Activated CD8-positive, alpha-beta memory T cell treated with anti-CD3 and anti-CD28 coated beads for 4 hours (primary cell): ENCODE measurements at regions not wholly inside any gene's neighbourhood (a gene's known extent, or its start where the extent isn't known, plus 50 kb on each side); places are given as distances from the start of the nearest gene placed in this dataset.
A peak's percentile ranks its signal among the peaks of the same experiment; 100 is the strongest.

Experiments used
- DNase-seq, 2 donors: peaks; one replicate each; pipeline ENCODE4 v3.0.0-alpha.2; 2020; ENCODE audit warnings: low read depth in 2 of 2

- peak; percentile 90 to 95 for DNase-seq
Observed at GRCh38 chr13:99436686-99437416, 64.4 kb upstream of the TM9SF2 start.

GRCh38 chr13:99439048-99439447, 62.2 kb upstream of the TM9SF2 start:
- no peak for DNase-seq

- no peak for DNase-seq
Observed at GRCh38 chr13:99439850-99440604, 61.2 kb upstream of the TM9SF2 start.

GRCh38 chr13:99442273-99442895, 58.9 kb upstream of the TM9SF2 start:
- DNase-seq: peak; percentile 33 to 40

GRCh38 chr13:99446242-99446641, 55.0 kb upstream of the TM9SF2 start:
- no peak for DNase-seq

GRCh38 chr13:99448546-99448945, 52.7 kb upstream of the TM9SF2 start:
- no peak for DNase-seq

GRCh38 chr13:99450416-99450815, 50.9 kb upstream of the TM9SF2 start:
- no peak for DNase-seq
